Stimulated activated CD4-positive, alpha-beta T cell treated with anti-CD3 and anti-CD28 coated beads, Interleukin-2, amount 100 ng/mL, for 48 hours (primary cell): ENCODE measurements at regions not wholly inside any gene's neighbourhood (a gene's known extent, or its start where the extent isn't known, plus 50 kb on each side); places are given as distances from the start of the nearest gene placed in this dataset.
"Not testable (repeated sequence)": the region's sequence is repeated elsewhere in the genome, so short reads cannot be mapped to it uniquely, and the experiment has no call there.

Source experiments
- DNase-seq, 2 donors: peaks; one replicate each; pipeline ENCODE4 v3.0.0-alpha.2; 2020

- DNase-seq = no peak
These were observed 104.6 kb upstream of the GPBP1 start for GRCh38 chr5:57069115-57069835.

DNA sequence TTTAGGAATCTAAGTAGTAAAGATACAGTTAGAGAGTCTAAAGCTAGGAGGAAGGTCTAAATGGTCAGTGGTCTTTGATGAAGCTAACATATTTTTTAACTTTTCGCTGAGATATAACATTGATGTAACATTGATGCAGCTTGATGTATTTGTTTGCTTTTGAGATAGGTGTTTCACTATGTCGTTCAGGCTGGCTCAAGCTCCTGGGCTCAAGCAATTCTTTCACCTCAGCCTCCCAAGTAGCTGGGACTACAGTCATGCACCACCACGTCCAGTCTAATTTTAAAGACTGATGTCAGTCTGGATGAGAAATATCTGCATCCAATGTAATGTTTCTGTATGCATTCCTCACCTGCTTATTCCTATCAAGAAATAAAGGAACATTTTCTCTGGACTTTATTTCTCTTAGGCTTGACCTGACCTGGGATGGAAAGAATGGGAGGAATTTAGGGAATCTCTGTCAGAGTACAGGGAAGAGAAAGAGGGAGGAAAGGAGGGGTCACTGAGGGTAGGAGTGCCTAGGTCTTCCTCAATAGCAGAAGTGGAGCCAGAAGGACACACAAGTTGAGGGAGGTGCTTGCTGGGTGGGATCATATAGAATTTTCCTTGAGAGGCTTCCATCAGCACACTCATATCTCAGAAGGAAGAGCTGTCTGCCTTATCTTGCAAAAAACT is 101.5 kb upstream of the GPBP1 start:
- no peak for DNase-seq

DNA sequence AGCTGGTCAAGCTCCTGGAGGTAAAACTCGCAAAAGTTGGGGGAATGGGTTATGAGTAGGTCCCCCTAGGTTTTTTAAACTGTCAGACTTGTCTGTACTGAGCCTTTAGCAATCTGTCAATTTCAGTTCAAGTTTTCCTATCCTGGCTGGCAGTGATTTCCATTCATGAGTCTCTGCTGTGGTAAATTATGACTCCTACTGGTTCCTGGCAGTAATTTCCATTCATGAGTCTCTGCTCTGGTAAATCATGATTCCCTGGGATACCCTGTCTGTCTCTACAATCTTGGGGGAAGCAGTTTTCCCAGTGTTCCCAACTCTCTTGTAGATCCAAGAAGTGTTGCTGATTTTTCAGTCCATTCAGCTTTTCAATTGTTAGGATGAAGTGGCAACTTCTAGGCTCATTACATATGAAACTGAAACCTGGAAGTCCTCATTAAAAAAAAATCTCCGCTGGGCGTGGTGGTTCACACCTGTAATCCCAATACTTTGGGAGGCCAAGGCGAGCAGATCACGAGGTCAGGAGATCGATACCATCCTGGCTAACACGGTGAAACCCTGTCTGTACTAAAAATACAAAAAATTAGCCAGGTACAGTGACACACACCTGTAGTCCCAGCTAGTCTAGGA is 91.3 kb upstream of the GPBP1 start:
- DNase-seq = no peak

DNA sequence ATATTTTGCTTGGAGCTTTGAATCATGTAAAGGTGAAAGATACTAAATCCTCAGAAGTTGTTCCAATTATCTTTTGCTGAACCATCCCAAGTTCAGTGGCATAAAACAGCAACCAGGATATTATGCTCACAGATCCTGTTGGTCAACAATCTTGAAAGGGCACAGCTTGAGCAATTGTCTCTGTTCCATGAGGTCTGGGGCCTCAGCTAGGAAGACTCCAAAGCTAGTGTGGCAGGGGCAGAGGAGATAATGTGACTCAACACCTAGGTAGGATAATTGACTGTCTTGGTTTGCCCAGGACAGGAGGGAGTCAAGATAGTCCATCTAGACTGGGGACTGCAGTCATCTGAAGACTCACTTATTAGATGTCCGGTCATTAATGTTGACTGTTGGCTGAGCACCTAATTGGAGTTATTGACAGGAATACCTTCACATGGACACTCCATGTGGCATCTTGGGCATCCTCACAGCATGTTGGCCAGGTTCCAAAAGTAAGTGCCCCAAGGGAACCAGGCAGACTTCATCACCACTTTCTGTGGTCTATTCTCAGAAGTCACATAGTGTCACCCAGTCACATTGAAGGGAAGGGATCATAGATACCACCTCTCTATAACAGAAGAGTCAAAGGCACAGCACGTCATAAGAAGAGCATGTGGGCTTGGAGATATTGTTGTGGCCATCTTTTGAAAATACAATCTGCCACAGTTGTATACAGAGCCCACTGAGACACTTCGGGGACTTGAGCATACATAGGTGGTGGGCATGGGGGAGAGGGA is 88.4 kb upstream of the GPBP1 start:
- DNase-seq = no peak

DNA sequence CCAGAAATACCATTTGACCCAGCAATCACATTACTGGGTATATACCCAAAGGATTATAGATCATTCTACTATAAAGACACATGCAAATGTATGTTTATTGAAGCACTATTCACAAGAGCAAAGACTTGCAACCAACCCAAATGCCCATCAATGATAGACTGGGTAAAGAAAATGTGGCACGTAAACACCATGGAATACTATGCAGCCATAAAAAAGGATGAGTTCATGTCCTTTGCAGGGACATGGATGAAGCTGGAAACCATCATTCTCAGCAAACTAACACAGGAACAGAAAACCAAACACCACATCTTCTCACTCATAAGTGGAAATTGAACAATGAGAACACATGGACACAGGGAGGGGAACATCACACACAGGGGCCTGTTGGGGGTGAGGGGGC is 85.9 kb upstream of the GPBP1 start:
- DNase-seq = not testable (repeated sequence)

- no peak for DNase-seq
These were observed 78.8 kb upstream of the GPBP1 start for GRCh38 chr5:57094753-57095683.

DNA sequence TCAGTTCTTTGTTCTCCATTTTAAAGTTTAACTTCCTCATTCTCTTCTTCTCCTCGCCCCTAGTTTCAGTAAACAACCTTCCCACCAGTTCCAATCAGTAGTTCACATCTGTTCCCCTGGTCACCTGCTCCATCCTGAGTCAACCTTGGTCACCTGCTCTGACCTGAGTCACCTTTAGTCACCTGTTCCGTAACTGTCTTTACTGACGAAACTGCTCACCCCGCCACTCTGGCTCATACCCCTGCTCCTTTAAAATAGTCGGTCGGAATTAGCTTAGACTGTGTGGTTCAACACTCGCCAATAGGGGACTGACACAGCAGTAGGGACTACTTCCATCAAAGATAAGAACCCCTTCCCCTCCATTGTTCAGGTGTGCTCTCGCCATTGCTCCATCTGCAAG is 76.3 kb upstream of the GPBP1 start:
- DNase-seq = no peak

DNA sequence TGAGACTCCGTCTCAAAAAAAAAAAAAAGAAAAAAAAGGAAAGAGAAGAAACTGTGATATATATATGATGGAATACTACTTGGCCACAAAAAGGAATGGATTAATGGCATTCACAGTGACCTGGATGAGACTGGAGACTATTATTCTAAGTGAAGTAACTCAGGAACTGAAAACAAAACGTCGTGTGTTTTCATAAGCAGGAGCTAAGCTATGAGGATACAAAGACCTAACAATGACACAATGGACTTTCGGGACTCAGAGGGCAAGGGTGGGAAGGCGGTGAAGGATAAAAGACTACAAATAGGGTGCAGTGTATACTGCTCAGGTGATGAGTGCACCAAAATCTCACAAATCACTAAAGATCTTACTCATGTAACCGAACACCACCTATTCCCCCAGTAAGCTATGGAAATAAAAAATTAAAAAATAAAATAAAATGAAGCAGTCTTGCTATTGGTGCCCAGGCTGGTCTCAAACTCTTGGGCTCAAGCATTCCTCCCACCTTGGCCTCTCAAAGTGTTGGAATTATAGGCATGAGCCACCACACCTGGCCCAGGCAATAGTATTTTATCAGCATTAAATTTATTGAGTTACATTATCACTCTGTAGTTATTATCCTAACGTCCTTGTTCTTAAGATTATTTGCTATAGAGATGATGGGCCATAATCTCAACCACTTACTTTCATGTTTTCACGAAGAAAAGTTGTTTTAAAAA is 71.5 kb upstream of the GPBP1 start:
- DNase-seq = no peak

DNA sequence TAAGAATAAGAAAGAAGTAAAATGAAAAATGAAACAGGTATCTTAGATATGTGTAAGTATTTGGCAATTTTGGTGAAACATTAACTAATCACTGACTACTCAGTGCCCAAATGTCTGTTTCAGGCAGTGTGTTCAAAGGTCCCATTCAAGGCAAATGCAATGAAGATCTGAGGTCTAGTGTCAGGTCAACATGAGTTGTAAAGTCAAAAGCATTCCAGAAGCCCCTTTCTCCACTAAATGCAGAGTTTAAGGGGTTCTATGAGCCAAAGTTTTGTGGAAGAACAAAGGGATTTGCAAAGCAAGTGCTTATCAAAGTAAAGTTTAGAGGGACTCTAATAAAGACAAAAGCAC is 71.0 kb upstream of the GPBP1 start:
- no peak for DNase-seq

DNA sequence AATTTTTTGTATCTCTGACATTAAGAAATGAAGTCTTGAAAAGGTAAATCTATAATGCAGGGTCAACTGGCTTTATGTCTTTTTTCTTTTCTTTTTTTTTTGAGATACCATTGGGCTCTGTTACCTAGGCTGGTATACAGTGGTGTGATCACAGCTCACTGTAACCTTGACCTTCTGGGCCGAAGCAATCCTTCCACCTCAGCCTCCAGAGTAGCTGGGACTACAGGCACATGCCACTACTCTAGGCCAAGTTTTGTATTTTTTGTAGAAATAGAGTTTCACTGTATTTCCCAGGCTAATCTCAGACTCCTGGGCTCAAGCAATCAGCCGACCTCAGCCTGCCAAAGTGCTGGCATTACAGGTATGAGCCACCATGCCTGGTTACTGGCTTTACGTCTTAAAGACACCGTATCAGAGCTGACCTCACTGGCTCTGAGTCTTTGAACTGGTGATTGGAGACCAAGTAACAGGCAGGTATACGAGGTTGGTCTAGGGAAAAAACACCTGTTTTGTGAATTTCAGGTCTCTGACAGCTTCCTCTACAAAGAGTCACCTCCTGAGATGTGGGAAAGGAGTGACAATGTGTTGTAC is 70.4 kb upstream of the GPBP1 start:
- DNase-seq = no peak

DNA sequence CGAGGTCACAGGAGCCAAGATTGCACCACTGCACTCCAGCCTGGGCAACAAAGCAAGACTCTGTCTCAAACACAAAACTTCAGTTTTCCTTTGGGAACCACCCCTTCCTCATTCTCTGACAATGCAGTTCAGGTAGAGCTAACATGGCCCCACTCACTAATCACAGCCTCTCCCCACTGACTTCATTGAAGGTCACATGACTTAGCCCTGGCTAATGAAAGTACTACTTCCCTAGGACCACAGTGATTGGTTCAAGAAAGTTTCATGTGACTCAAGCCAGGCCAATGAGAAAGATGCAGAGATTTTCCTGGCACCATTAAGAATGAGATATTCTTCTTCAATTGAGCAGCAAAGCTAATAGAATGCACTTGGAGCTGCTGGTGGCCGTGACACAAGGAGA is 67.2 kb upstream of the GPBP1 start:
- no peak for DNase-seq

GRCh38 chr5:57111993-57112392 is 61.9 kb upstream of the GPBP1 start:
- DNase-seq = no peak

GRCh38 chr5:57113481-57113880 is 60.4 kb upstream of the GPBP1 start:
- no peak for DNase-seq

DNA sequence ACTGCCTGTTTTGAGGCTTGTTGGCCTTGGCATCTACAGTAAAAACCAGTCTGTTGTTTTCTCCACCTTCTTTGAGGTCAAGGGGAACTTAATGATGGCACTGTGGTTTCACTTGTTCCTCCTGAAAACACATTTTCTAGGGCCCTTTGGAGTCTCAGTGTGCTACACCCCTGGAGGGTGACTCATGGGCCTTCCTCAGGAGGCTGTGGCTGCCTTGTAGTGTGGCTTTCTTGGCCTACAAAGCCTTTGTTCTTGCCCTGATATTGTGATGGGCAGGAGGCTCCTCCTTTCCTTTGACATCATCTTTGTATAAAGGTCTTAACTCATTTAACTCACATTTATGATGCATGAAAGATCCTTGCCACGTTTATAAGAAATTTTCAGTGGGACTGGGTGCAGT is 56.3 kb upstream of the GPBP1 start:
- peak; percentile 7 to 18 for DNase-seq

- DNase-seq = no peak
These were observed 54.8 kb upstream of the GPBP1 start for GRCh38 chr5:57119031-57119430.

GRCh38 chr5:57124014-57124413 is 49.8 kb upstream of the GPBP1 start:
- DNase-seq = no peak
